ENCODE measurements at regions not wholly inside any gene's neighbourhood (a gene's known extent, or its start where the extent isn't known, plus 50 kb on each side); places are given as distances from the start of the nearest gene placed in this dataset.

DNA sequence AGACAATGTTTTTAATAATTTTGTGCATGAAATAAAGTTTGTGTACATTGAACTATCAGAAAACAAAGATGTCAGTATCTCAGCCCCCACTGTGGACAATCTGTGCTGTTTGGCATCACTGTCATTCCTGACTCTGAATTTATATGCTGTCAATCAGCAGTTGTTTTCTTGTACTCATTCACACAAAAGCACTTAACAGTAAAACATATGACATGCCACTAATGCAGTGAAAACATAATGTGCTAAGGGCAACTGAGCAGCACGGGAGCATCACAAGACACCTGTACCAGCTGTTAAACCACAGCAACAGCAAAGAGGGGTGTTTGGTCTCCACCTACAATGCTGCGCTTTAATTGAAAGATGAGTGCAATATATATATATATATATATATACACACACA lies 647.8 kb upstream of the SLC35B3 start:
- Histone ChIP-seq H3K9me3 (ENCODE audit: control insufficient read depth in 1 of 2, insufficient read depth in 1 of 2, low read depth in 1 of 2, low read length in 2 of 2) (no peaks in the 10 kb centered on the region), H3K36me3 (ENCODE audit: control insufficient read depth in 1 of 2, insufficient read depth in 2 of 2, low read length in 2 of 2) (no peaks in the 10 kb centered on the region), H3K27me3 (ENCODE audit: insufficient read depth, low read length) (no peaks in the 10 kb centered on the region), H3K4me3 (replicated peaks in 1 of 2; ENCODE audit: low read depth in 1 of 2, low read length in 2 of 2) (no peak overlapping the region), H3K4me1 (ENCODE audit: control insufficient read depth in 1 of 2, insufficient read depth in 2 of 2, low read length in 2 of 2) (no peaks in the 10 kb centered on the region), H4K20me1 (ENCODE audit: insufficient read depth) (no peaks in the 10 kb centered on the region), H3K9ac (ENCODE audit: low read length) (no peak overlapping the region), H3K27ac (ENCODE audit: low read depth, low read length) (no peak overlapping the region), H3K79me2 (ENCODE audit: insufficient read depth, low read length) (no peaks in the 10 kb centered on the region), H3K4me2 (ENCODE audit: low read length) (no peak overlapping the region), H2AFZ (ENCODE audit: low read depth, low read length, poor library complexity, severe bottlenecking) (no peak overlapping the region), H3K9me2 (ENCODE audit: insufficient read depth) (no peaks in the 10 kb centered on the region)
- DNase-seq (ENCODE audit: low read depth, low spot score) (no peak), ATAC-seq (no peak)
- ChIA-PET CTCF (no interaction called here), POLR2A (no interaction called here), RAD21 (ENCODE audit: low non-redundant PET in 1 of 2, low total read pairs in 2 of 2, uncharacterized antibody in 2 of 2, unreplicated experiment in 2 of 2) (no interaction called here)
- BruUV-seq (replicated peaks) = no TSS peak
- intact Hi-C loops (cut with micrococcal nuclease) = no loop called here
- TF ChIP-seq POLR2A (IDR thresholded peaks at IDR 0.05; ENCODE audit: borderline replicate concordance, extremely low read depth, insufficient read depth, insufficient read length) (no peak), EZH2 (IDR thresholded peaks at IDR 0.05) (no peak), ELF1 (IDR thresholded peaks at IDR 0.05; ENCODE audit: borderline replicate concordance, low read depth) (no peak), CBX3 (IDR thresholded peaks at IDR 0.05; ENCODE audit: low read depth) (no peak), YY1 (IDR thresholded peaks at IDR 0.05; ENCODE audit: extremely low read depth, insufficient replicate concordance, low read depth, low read length) (no peak), ZFX (IDR thresholded peaks at IDR 0.05) (no peak), RAD21 (IDR thresholded peaks at IDR 0.05; ENCODE audit: low read depth) (no peak), POLR2AphosphoS5 (IDR thresholded peaks at IDR 0.05; ENCODE audit: low read depth, low read length) (no peak), EZH2phosphoT487 (IDR thresholded peaks at IDR 0.05; ENCODE audit: borderline replicate concordance) (no peak), SIN3A (IDR thresholded peaks at IDR 0.05; ENCODE audit: low read depth) (no peak), TCF7L2 (IDR thresholded peaks at IDR 0.05; ENCODE audit: borderline replicate concordance, extremely low read depth, insufficient read depth, insufficient read length) (no peak), FOSL1 (IDR thresholded peaks at IDR 0.05; ENCODE audit: low read depth) (no peak), CEBPB (IDR thresholded peaks at IDR 0.05; ENCODE audit: low read depth) (no peak), EGR1 (IDR thresholded peaks at IDR 0.05; ENCODE audit: low read depth) (no peak), ZNF274 (IDR thresholded peaks at IDR 0.05; ENCODE audit: low read depth, low read length) (no peak), SRF (IDR thresholded peaks at IDR 0.05; ENCODE audit: low read depth) (no peak), JUND (IDR thresholded peaks at IDR 0.05) (no peak)
- TF ChIP-seq, protein P1, sequence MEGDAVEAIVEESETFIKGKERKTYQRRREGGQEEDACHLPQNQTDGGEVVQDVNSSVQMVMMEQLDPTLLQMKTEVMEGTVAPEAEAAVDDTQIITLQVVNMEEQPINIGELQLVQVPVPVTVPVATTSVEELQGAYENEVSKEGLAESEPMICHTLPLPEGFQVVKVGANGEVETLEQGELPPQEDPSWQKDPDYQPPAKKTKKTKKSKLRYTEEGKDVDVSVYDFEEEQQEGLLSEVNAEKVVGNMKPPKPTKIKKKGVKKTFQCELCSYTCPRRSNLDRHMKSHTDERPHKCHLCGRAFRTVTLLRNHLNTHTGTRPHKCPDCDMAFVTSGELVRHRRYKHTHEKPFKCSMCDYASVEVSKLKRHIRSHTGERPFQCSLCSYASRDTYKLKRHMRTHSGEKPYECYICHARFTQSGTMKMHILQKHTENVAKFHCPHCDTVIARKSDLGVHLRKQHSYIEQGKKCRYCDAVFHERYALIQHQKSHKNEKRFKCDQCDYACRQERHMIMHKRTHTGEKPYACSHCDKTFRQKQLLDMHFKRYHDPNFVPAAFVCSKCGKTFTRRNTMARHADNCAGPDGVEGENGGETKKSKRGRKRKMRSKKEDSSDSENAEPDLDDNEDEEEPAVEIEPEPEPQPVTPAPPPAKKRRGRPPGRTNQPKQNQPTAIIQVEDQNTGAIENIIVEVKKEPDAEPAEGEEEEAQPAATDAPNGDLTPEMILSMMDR (IDR thresholded peaks at IDR 0.05 in 2 of 3, conservative IDR thresholded peaks at IDR 0.05 in 1 of 3; ENCODE audit: borderline replicate concordance in 1 of 3, insufficient read depth in 1 of 3, low read depth in 2 of 3, low read length in 2 of 3) = no peak
- TF ChIP-seq, protein P2, sequence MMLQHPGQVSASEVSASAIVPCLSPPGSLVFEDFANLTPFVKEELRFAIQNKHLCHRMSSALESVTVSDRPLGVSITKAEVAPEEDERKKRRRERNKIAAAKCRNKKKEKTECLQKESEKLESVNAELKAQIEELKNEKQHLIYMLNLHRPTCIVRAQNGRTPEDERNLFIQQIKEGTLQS (IDR thresholded peaks at IDR 0.05) = no peak
- TF ChIP-seq, protein P3, sequence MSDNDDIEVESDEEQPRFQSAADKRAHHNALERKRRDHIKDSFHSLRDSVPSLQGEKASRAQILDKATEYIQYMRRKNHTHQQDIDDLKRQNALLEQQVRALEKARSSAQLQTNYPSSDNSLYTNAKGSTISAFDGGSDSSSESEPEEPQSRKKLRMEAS (IDR thresholded peaks at IDR 0.05) = no peak
